Suppressor macrophage (primary cell): ENCODE measurements at regions not wholly inside any gene's neighbourhood (a gene's known extent, or its start where the extent isn't known, plus 50 kb on each side); places are given as distances from the start of the nearest gene placed in this dataset.

Experiments used
- DNase-seq, 4 experiments: peaks; one replicate each; pipeline ENCODE4 v3.0.0-alpha.2; 2020 to 2022

DNA sequence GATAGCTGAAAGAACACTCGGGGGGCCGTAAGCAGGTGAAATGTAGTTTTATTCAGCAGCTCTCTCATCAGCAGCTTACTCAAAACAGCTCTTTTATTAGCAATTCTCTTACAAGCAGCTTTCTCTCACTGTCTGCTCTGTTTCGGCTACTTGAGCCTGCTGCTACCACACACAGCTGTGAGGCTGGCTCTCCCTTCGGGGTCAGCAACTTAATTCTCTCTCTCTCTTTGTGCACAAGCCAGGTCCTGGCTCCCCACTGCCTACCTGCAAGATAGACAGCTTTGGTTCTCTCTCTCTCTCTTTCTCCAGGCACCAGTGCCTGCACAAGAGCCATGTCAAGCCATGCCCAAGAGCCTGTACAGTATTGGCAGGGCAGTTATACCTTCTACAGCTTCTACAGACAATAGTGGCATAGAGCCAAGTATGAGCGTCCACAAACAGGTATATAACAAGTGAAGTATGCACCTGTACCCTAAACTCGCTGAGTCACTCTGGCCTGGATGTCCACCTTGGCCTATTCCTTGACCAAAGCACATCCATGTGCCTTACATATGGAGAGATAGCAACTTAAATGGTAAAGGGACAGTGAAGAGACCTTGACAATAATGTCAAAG is 110.8 kb downstream of the MTNR1B start:
- no peak for DNase-seq

DNA sequence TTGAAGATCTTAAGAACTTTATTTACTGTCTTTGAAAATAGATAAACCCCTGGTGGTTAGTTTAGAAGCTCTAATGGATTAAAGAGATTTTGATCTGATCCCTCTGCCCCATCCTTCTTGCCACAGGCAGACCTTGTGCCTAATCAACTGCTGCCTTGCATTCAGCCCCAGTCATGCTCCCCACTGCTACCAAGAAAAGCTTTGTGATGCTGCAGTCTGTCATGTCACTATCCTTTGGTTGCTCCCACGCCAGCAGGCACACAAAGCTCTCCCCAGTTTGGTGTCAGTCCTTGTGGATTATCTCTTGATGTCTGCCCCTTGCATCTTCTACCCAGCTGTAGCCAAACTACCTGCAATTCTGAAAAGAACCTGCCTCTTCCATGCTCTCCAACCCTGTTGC is 112.2 kb downstream of the MTNR1B start:
- DNase-seq: no peak

DNA sequence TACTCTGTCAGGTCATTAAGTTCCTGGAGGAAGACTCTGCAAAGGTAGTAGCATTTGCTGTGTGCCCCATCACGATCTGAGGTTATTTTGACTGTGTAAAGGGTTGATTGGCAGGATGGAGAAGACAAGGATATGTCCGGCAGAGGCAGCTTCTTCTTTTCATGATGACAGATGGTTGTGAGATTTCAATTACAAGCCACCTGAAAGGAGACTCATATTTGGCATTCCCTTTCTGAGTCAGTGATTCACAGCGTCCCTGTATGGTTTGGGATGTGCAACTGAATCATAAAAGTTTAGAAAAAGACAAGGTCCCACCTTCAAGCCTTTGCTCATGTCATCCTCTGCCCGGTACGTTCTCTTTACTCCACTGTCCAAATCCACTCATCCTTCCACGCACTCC is 113.4 kb downstream of the MTNR1B start:
- no peak for DNase-seq

DNA sequence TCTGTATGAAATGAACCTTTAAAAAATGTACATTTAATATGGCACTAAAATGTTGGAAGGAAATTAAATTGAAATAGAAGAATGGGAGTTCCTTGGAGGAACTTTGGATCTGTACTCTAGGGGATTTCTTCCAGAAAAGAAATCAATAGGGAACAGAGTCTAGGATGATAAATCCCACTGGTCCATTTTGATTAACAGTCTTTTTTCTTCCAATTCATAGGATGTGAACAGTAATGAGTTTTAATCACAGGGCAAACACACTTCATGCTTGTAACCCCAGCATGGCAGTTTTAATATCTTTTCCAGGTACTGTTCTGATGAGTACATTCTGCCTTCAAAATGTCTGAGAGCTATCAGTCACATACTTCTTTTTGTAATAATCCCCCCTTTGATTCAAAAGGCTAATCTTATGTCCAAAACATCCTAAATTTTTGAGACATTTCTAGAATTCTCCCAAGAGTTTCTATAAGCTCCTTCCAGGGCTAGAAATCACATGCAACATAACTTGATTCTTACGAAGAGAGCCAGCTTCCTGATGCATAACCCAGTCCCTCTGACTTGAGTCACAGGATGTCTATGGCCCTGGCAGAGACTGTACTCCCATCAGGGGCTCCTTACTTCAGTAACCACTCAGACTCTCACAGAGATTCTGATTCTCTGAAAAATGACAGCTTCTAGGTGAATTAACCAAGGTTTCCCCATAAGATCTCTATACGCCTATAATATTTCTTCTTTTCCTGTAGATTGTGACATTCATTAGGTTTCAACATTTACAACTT is 112.9 kb downstream of the SLC36A4 start:
- peak in 3 of 4 experiments; percentile 21 to 81 (median 77) for DNase-seq

DNA sequence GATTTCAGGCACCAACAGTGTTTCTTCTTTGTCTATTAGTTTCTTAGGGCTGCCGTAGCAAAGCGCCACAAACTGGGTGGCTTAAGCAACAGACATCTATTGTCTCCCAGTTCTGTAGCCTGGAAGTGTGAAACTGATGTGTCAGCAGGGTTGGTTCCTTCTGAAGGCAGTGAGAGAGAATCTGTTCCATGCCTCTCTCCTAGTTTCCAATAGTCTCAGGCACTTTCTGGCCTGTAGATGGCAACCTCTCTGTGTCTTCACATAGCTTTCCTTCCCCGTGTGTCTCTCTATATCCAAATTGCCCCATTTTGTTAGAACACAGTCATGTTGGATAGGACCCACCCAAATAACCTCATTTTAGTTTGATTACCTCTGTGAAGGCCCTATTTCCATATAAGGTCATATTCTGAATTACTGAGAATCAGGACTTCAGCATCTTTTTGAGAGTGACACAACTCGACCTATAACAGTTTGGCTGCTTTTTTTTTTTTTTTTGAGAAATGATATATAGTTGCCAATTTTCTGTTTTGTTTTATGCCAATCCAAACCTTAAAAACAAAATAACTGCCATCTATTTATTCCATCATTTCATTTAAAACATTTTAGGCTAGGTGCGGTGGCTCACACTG is 108.2 kb downstream of the SLC36A4 start:
- DNase-seq: peak; percentile 65 to 90 (median 82)
